ENCODE measurements at regions not wholly inside any gene's neighbourhood (a gene's known extent, or its start where the extent isn't known, plus 50 kb on each side); places are given as distances from the start of the nearest gene placed in this dataset.

DNA sequence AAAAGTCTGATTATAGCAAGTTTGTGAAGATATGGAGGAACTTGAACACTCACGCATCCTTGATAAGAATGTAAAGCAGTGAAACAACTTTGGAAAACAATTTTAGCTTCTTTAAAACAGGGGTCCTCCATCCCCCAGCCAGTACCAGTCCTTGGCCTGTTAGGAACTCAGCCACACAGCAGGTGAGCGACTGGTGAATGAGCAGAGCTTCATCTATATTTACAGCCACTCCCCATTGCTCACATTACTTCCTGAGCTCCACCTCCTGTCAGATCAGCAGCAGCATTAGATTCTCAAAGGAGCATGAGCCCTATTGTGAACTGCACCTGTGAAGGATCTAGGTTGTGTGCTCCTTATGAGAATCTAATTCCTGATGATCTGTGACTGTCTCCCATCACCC, 530.3 kb upstream of the PRKX start:
- H3K9ac ChIP-seq (ENCODE audit: low read length in 3 of 3): no peak overlapping the region
- H3K9me3 ChIP-seq (ENCODE audit: control insufficient read depth in 2 of 3, insufficient read depth in 1 of 3, low read length in 3 of 3): peaks cover 0 to 4% (median 4%) of the 10 kb centered on the region in 3 donors
- H3K36me3 ChIP-seq (ENCODE audit: control insufficient read depth in 2 of 3, insufficient read depth in 3 of 3, low read length in 3 of 3): no peaks in the 10 kb centered on the region
- no peaks in the 10 kb centered on the region for H3K27me3 ChIP-seq (ENCODE audit: control insufficient read depth, insufficient read depth, low read length)
- no peak for DNase-seq
- no peak for FAIRE-seq
- H3K4me1 ChIP-seq (ENCODE audit: control insufficient read depth in 2 of 3, insufficient read depth in 2 of 3, low read depth in 1 of 3, low read length in 3 of 3): no peaks in the 10 kb centered on the region
- H3K27ac ChIP-seq (ENCODE audit: low read depth in 2 of 2, low read length in 2 of 2): no peak overlapping the region
- H3K4me3 ChIP-seq (ENCODE audit: low read length in 3 of 3): no peak overlapping the region
- TF ChIP-seq, protein P1, sequence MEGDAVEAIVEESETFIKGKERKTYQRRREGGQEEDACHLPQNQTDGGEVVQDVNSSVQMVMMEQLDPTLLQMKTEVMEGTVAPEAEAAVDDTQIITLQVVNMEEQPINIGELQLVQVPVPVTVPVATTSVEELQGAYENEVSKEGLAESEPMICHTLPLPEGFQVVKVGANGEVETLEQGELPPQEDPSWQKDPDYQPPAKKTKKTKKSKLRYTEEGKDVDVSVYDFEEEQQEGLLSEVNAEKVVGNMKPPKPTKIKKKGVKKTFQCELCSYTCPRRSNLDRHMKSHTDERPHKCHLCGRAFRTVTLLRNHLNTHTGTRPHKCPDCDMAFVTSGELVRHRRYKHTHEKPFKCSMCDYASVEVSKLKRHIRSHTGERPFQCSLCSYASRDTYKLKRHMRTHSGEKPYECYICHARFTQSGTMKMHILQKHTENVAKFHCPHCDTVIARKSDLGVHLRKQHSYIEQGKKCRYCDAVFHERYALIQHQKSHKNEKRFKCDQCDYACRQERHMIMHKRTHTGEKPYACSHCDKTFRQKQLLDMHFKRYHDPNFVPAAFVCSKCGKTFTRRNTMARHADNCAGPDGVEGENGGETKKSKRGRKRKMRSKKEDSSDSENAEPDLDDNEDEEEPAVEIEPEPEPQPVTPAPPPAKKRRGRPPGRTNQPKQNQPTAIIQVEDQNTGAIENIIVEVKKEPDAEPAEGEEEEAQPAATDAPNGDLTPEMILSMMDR (IDR thresholded peaks at IDR 0.05; ENCODE audit: borderline replicate concordance, extremely low read depth, insufficient read depth): no peak
- intact Hi-C loops (cut with DNase I): no loop called here

DNA sequence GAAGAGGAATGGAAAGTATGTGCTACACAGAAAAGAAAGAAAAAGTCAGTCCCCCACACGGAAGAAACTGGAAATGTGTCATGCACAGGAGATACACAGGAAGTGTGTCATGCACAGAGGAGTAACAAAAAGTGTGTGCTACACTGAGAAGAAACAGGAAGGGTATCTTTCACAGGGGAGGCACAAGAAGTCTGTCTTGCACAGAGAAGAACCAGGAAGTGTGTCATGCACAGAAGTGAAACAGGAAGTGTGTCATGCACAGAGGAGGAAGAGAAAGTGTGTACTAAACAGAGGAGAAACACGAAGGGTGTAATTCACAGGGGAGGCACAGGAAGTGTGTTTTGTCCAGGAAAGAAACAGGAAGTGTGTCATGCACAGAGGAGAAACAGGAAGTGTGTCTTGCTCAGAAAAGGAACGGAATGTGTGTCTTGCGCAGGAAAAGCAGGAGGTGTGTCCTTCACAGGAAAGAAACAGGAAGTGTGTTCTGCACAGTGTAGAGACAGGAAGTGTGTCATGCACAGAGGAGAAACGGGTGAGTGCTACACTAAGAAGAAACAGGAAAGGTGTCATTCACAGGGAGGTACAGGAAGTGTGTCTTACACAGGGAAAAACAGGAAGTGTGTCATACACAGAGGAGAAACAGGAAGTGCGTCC, 527.2 kb upstream of the PRKX start:
- intact Hi-C loops (cut with DNase I): no loop called here
- no peak for FAIRE-seq
- peaks cover 0 to 4% (median 4%) of the 10 kb centered on the region in 3 donors for H3K9me3 ChIP-seq (ENCODE audit: control insufficient read depth in 2 of 3, insufficient read depth in 1 of 3, low read length in 3 of 3)
- DNase-seq: no peak
- no peaks in the 10 kb centered on the region for H3K36me3 ChIP-seq (ENCODE audit: control insufficient read depth in 2 of 3, insufficient read depth in 3 of 3, low read length in 3 of 3)
- TF ChIP-seq, protein P1 (IDR thresholded peaks at IDR 0.05; ENCODE audit: borderline replicate concordance, extremely low read depth, insufficient read depth): no peak
- H3K9ac ChIP-seq (ENCODE audit: low read length in 3 of 3): no peak overlapping the region
- H3K4me1 ChIP-seq (ENCODE audit: control insufficient read depth in 2 of 3, insufficient read depth in 2 of 3, low read depth in 1 of 3, low read length in 3 of 3): no peaks in the 10 kb centered on the region
- H3K27me3 ChIP-seq (ENCODE audit: control insufficient read depth, insufficient read depth, low read length): no peaks in the 10 kb centered on the region
- no peak overlapping the region for H3K27ac ChIP-seq (ENCODE audit: low read depth in 2 of 2, low read length in 2 of 2)
- H3K4me3 ChIP-seq (ENCODE audit: low read length in 3 of 3): no peak overlapping the region

- H3K4me1 ChIP-seq (ENCODE audit: control insufficient read depth in 2 of 3, insufficient read depth in 2 of 3, low read depth in 1 of 3, low read length in 3 of 3): no peaks in the 10 kb centered on the region
- H3K9ac ChIP-seq (ENCODE audit: low read length in 3 of 3): no peak overlapping the region
- H3K4me3 ChIP-seq (ENCODE audit: low read length in 3 of 3): no peak overlapping the region
- H3K27me3 ChIP-seq (ENCODE audit: control insufficient read depth, insufficient read depth, low read length): no peaks in the 10 kb centered on the region
- no peak for FAIRE-seq
- intact Hi-C loops (cut with DNase I): no loop called here
- H3K36me3 ChIP-seq (ENCODE audit: control insufficient read depth in 2 of 3, insufficient read depth in 3 of 3, low read length in 3 of 3): no peaks in the 10 kb centered on the region
- peaks cover 0 to 4% (median 4%) of the 10 kb centered on the region in 3 donors for H3K9me3 ChIP-seq (ENCODE audit: control insufficient read depth in 2 of 3, insufficient read depth in 1 of 3, low read length in 3 of 3)
- H3K27ac ChIP-seq (ENCODE audit: low read depth in 2 of 2, low read length in 2 of 2): no peak overlapping the region
- TF ChIP-seq, protein P1 (IDR thresholded peaks at IDR 0.05; ENCODE audit: borderline replicate concordance, extremely low read depth, insufficient read depth): no peak
- DNase-seq: no peak
Measured at GRCh38 chrX:4239650-4240540, 526.4 kb upstream of the PRKX start.
